ENCODE measurements at regions not wholly inside any gene's neighbourhood (a gene's known extent, or its start where the extent isn't known, plus 50 kb on each side); places are given as distances from the start of the nearest gene placed in this dataset.

GRCh38 chr2:62567669-62568068 lies 61.7 kb upstream of the TMEM17 start:
- H3K27ac ChIP-seq, result no peak overlapping the region
- WGBS, 2 donors (ENCODE audit: low coverage in 1 of 2), result 67 to 83% methylated on average over 2 of the region's 2 CpGs

GRCh38 chr2:62566847-62567246 lies 60.9 kb upstream of the TMEM17 start:
- H3K4me3 ChIP-seq, result no peak overlapping the region
- no peak overlapping the region for H3K27ac ChIP-seq
- TF ChIP-seq POLR2A (IDR thresholded peaks at IDR 0.05) (no peak), POLR2AphosphoS5 (IDR thresholded peaks at IDR 0.05) (no peak), EP300 (IDR thresholded peaks at IDR 0.05) (no peak), CTCF (IDR thresholded peaks at IDR 0.05) (no peak)
- no peak for ATAC-seq
- no peaks in the 10 kb centered on the region for H3K36me3 ChIP-seq
- H3K9me3 ChIP-seq, result no peaks in the 10 kb centered on the region
- 65 to 70% methylated on average over 1 of the region's 1 CpG for WGBS, 2 donors (ENCODE audit: low coverage in 1 of 2)
- H3K4me1 ChIP-seq, result peaks cover 0 to 14% (median 5%) of the 10 kb centered on the region in 3 donors
- H3K27me3 ChIP-seq, result no peaks in the 10 kb centered on the region

More at GRCh38 chr2:62567669-62568068, 61.7 kb upstream of the TMEM17 start:
- Histone ChIP-seq H3K27me3 (no peaks in the 10 kb centered on the region), H3K4me3 (no peak overlapping the region), H3K4me1 (peaks cover 0 to 14% (median 5%) of the 10 kb centered on the region in 3 donors), H3K36me3 (no peaks in the 10 kb centered on the region), H3K9me3 (no peaks in the 10 kb centered on the region)
- TF ChIP-seq CTCF (IDR thresholded peaks at IDR 0.05) (no peak), EP300 (IDR thresholded peaks at IDR 0.05) (no peak), POLR2A (IDR thresholded peaks at IDR 0.05) (no peak), POLR2AphosphoS5 (IDR thresholded peaks at IDR 0.05) (no peak)
- no peak for ATAC-seq

GRCh38 chr2:62565309-62565908 lies 59.4 kb upstream of the TMEM17 start:
- Histone ChIP-seq H3K27me3 (no peaks in the 10 kb centered on the region), H3K36me3 (no peaks in the 10 kb centered on the region), H3K4me1 (peaks cover 0 to 3% (median 0%) of the 10 kb centered on the region in 3 donors), H3K9me3 (no peaks in the 10 kb centered on the region), H3K27ac (no peak overlapping the region), H3K4me3 (no peak overlapping the region)
- no peak for TF ChIP-seq POLR2AphosphoS5 (IDR thresholded peaks at IDR 0.05)
- TF ChIP-seq CTCF (IDR thresholded peaks at IDR 0.05), result no peak
- TF ChIP-seq POLR2A (IDR thresholded peaks at IDR 0.05), result no peak
- TF ChIP-seq EP300 (IDR thresholded peaks at IDR 0.05), result no peak
- ATAC-seq, result no peak
- WGBS, 2 donors (ENCODE audit: low coverage in 1 of 2), result 83 to 90% methylated on average over 3 of the region's 3 CpGs

- no peaks in the 10 kb centered on the region for H3K4me1 ChIP-seq
- H3K4me3 ChIP-seq, result no peak overlapping the region
- TF ChIP-seq POLR2AphosphoS5 (IDR thresholded peaks at IDR 0.05) (no peak), EP300 (IDR thresholded peaks at IDR 0.05) (no peak), POLR2A (IDR thresholded peaks at IDR 0.05) (no peak), CTCF (IDR thresholded peaks at IDR 0.05) (no peak)
- ATAC-seq, result no peak
- H3K9me3 ChIP-seq, result no peaks in the 10 kb centered on the region
- WGBS, 2 donors (ENCODE audit: low coverage in 1 of 2), result 80 to 91% methylated on average over 2 to 4 of the region's 4 CpGs
- no peaks in the 10 kb centered on the region for H3K27me3 ChIP-seq
- H3K36me3 ChIP-seq, result no peaks in the 10 kb centered on the region
- no peak overlapping the region for H3K27ac ChIP-seq
Observed at GRCh38 chr2:62564380-62565137, 58.6 kb upstream of the TMEM17 start.

- Histone ChIP-seq H3K4me3 (no peak overlapping the region), H3K9me3 (no peaks in the 10 kb centered on the region), H3K27ac (no peak overlapping the region), H3K36me3 (no peaks in the 10 kb centered on the region), H3K27me3 (no peaks in the 10 kb centered on the region), H3K4me1 (peaks cover under 1 to 5% (median 3%) of the 10 kb centered on the region in 3 donors)
- no peak for ATAC-seq
- TF ChIP-seq EP300 (IDR thresholded peaks at IDR 0.05), result no peak
- no peak for TF ChIP-seq POLR2AphosphoS5 (IDR thresholded peaks at IDR 0.05)
- TF ChIP-seq CTCF (IDR thresholded peaks at IDR 0.05), result no peak
- TF ChIP-seq POLR2A (IDR thresholded peaks at IDR 0.05), result no peak
- WGBS, 2 donors (ENCODE audit: low coverage in 1 of 2), result 88 to 95% methylated on average over 1 to 3 of the region's 4 CpGs
Observed at GRCh38 chr2:62561586-62561985, 55.6 kb upstream of the TMEM17 start.
